GM21576 (cell line): ENCODE measurements at regions not wholly inside any gene's neighbourhood (a gene's known extent, or its start where the extent isn't known, plus 50 kb on each side); places are given as distances from the start of the nearest gene placed in this dataset.
"Not testable (repeated sequence)": the region's sequence is repeated elsewhere in the genome, so short reads cannot be mapped to it uniquely, and the experiment has no call there.

Experiments used
- ATAC-seq: cut with Tn5 transposase; IDR thresholded peaks from one replicate; pipeline ENCODE4 v1.9.1; 2021; ENCODE audit warnings: mild to moderate bottlenecking, moderate library complexity; ENCODE audit not compliant: unreplicated experiment

DNA sequence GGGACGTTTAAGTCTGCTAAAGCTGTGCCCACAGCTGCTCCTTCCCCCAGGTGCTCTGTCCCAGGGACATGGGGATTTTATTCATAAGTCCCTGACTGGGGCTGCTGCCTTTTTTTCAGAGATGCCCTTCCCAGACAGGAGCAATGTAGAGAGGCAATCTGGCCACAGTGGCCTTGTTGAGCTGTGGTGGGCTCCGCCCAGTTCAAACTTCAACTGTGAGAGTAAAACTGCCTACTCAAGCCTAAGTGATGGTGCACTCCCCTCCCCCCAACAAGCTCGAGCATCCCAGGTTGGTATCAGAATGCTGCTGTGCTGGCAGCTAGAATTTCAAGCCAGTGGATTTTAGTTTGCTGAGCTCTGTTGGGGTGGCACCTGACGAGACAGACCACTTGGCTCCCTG lies 1371.4 kb downstream of the ADGRL3 start:
- no peak for ATAC-seq

- no peak for ATAC-seq
These were observed 1360.7 kb downstream of the ADGRL3 start for GRCh38 chr4:62560858-62561257.

GRCh38 chr4:62550121-62550520 lies 1350.0 kb downstream of the ADGRL3 start:
- no peak for ATAC-seq

DNA sequence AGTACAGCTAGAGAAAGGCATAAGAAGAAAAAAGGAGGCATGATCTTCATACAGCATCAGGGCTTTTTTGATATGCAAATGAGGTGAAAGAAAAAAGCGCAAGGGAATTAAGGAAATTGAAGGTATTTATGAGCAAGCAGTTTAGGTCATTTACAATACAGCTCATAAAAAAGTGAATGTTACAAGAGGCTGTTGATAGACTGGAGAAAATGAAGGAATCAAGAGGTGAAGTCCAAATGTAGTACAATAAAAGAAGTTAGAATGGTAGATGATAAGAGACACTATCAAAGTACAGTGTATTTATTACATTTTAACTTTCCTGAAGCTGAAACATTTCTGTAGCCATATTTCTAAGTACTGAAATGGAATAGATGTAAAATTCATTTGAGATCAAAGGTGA lies 1349.5 kb downstream of the ADGRL3 start:
- no peak for ATAC-seq

- no peak for ATAC-seq
These were observed 1348.6 kb downstream of the ADGRL3 start for GRCh38 chr4:62548765-62549164.

- ATAC-seq, result no peak
These were observed 1348.0 kb downstream of the ADGRL3 start for GRCh38 chr4:62548108-62548524.

DNA sequence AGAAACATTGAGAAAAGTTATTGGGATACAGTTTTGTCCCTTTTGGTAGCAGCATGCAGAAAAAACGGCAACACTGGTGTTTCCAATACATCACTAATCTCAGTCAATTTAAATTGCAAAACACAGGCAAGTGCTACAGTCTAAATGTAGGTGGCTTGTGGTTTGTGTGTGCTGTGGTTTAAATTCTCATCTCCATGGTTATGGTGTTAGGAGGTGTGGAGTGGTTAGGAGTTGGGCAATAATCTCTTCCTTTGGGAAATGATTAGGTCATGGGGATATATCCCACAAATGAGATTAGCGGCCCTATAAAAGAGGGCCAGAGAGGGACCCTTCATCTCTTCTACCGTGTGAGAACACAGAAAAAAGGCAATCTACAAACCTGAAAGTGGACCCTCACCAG lies 1344.3 kb downstream of the ADGRL3 start:
- ATAC-seq, result no peak

GRCh38 chr4:62543002-62543401 lies 1342.9 kb downstream of the ADGRL3 start:
- no peak for ATAC-seq

GRCh38 chr4:62533573-62533972 lies 1333.4 kb downstream of the ADGRL3 start:
- no peak for ATAC-seq

DNA sequence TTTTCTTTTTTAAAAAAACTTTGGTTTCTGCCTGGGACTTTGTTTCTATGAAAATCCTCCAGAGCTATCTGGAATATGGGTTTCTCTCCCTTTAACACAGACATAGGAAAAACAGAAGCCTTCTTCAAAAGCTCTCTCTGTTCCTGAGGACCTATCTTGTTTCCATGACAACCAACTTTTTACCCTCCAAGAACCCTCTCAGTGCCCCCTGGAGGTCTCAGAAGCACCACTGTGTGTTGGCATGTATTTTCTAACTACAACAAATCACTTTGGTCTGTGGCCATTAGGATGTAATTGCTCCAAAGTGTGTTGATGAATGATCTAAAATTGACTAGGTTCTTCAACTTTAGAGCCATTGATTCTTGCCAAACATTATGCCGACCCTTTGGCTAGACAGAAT lies 1331.6 kb downstream of the ADGRL3 start:
- no peak for ATAC-seq

GRCh38 chr4:62531264-62531663 lies 1331.1 kb downstream of the ADGRL3 start:
- no peak for ATAC-seq

GRCh38 chr4:62528874-62529273 lies 1328.7 kb downstream of the ADGRL3 start:
- ATAC-seq, result no peak

GRCh38 chr4:62526671-62527070 lies 1326.5 kb downstream of the ADGRL3 start:
- ATAC-seq, result no peak

DNA sequence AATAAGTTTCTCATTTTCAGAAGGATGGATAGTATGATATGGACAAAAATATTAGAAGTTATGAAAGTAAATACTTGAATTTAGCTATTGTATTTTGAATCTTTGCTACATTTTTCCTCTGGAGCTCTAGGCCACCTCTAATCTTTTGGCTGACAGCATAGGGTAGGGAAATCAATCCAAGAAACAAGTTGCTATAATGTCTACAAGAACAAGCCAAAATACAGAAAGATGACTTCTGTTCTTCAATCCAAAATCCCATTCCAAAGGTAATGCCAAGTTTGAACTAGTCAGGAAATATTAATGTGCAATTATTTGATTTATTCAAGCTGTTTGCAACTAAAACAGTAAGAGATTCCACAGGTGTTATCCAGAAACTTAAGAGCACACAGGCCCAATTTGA lies 1323.1 kb downstream of the ADGRL3 start:
- ATAC-seq, result no peak

GRCh38 chr4:62522273-62522672 lies 1322.1 kb downstream of the ADGRL3 start:
- no peak for ATAC-seq

GRCh38 chr4:62517716-62518115 lies 1317.6 kb downstream of the ADGRL3 start:
- no peak for ATAC-seq

- ATAC-seq, result no peak
These were observed 1313.2 kb downstream of the ADGRL3 start for GRCh38 chr4:62513306-62513705.

DNA sequence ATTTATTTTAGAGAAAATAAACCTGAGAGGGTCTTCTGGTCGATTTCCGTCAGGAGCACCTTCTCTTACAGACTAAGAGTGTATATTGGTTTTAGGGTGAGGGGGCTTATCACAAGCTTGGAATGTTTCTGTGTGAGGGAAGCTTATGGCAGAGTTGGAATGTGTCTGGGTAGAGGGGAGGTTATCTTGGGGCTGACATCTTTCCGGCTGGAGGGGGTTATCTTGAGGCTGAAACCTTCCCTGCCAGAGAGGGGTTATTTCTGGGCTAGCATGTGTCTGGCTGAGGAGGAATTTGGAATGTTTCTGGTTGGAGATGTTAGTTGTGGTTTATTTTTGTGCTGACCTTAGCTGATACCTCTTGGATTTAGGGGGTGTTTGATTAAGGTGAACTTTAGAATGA lies 1312.1 kb downstream of the ADGRL3 start:
- no peak for ATAC-seq

DNA sequence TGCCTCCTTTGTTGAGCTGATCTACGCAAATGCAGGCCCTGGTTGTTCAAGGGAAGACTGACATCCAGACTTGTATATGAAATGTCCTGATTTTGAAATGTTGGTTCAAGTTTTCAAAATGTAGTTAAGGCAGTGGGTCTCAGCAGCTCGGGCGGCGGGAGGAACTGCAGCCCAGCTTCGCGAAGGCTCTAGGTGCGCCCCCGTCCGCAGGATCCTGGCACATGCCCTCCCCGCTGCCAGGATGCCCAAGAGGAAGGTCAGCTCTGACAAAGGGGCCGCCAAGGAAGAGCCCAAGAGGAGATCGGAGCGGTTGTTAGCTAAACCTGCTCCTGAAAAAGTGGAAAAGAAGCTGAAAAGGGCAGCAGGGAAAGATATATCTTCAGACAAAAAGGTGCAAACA lies 1310.1 kb downstream of the ADGRL3 start:
- ATAC-seq, result no peak

GRCh38 chr4:62500296-62500695 lies 1300.2 kb downstream of the ADGRL3 start:
- ATAC-seq, result no peak

GRCh38 chr4:62495032-62495431 lies 1294.9 kb downstream of the ADGRL3 start:
- ATAC-seq, result no peak

DNA sequence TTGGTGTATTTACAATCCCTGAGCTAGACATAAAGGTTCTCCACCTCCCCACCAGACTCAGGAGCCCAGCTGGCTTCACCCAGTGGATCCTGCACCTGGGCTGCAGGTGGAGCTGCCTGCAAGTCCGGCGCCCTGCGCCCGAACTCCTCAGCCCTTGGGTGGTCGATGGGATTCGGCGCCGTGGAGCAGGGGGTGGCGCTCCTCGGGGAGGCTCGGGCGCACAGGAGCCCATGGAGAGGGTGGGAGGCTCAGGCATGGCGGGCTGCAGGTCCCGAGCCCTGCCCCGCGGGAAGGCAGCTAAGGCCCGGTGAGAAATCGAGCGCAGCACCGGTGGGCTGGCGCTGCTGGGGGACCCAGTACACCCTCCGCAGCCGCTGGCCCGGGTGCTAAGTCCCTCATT lies 1291.6 kb downstream of the ADGRL3 start:
- ATAC-seq, result not testable (repeated sequence)

DNA sequence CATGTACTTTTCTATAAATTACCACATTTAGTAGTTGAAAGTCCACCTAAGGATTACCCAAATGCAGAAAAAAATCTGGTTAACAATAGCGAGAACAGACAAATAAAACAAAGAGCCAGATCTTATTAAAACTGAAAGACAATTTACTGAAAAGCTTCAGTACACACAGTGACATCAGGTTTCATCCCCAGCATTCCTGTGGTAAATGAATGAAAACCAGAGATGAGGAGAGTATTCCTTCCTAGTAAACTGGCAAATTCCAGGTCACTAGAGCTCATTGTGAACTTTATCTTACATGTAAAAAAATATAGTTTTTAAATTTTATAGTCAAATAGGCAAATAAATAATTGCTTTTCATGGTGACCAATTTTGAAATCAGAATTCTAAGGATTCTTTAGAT lies 1290.5 kb downstream of the ADGRL3 start:
- no peak for ATAC-seq

DNA sequence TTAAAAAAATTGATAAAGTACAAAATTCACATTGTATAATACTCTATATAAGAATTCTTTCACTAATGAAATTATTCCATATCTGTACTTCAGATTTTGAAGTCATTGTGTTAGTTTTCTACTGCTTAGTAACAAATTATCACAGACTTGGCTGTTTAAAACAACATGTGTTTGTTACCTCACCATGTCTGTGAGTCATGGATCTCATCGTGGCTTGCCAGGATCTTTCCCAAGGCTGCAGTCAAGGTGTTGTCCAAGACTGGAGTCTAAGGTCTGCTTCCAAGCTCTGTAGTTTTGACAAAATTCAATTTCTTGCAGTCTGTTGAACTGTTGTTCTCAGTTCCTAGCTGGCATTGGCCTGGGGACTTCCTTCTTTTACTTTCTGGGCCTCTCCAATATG lies 1286.9 kb downstream of the ADGRL3 start:
- no peak for ATAC-seq
